ENCODE measurements at regions not wholly inside any gene's neighbourhood (a gene's known extent, or its start where the extent isn't known, plus 50 kb on each side); places are given as distances from the start of the nearest gene placed in this dataset.

DNA sequence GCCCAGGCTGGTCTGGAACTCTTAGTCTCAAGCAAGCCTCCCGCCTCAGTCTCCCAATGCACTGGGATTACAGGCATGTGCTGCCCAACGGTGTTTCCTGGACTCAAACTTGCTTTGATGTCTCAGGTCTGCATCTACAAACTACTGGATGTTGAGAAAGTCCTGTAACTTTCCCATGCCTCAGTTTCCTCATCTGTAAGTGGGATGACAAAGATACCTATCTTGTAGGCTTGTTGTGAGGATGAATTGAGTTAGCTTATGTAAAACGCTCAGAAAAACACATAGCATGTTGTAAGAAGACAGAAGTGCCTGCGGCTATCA is 63.6 kb upstream of the NUDT4 start:
- DNase-seq = no peak

GRCh38 chr12:93315385-93315906 is 62.3 kb upstream of the NUDT4 start:
- no peak for DNase-seq

GRCh38 chr12:93315907-93316622 is 61.7 kb upstream of the NUDT4 start:
- DNase-seq = no peak

GRCh38 chr12:93316623-93316971 is 61.1 kb upstream of the NUDT4 start:
- no peak for DNase-seq

- DNase-seq = no peak
Measured at GRCh38 chr12:93317227-93317626, 60.5 kb upstream of the NUDT4 start.

DNA sequence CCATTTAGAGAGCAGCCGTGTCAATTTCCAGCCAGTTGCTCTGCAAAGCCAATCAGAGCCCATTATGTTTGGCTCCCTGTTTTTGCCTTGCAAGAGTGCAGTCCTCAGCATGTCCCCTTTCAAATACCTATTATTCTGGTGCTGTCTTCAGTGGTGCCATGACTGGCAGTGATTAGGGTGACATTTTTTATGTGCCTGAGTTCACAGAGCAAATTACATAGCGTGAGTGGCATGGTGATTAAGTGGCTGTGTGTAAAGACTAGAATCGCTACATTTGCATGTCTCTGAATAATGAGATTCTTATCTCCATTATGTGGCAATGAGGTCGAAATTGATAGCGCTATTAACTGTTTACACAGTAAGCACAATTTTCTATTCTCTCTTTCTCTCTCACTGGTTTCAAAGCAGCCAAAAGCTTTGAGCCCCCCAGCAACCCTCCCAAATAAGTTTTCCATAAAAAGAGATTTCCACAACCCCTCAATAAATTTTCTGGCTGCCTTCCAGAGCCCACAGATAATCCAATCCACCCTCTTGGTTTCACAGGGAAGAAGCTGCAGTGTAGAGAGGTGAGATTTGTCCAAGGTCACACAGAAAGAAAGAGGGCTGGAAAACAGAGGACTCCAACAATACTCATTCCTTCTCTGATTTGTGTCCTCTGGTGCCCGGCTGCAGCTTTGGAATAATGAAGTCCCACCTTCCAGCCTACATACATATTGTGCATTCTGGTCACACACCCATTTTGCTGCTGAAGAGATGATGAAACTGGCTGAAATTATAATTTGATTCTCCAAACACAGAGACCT is 58.8 kb upstream of the NUDT4 start:
- DNase-seq = no peak

- no peak for DNase-seq
Measured at GRCh38 chr12:93319523-93320050, 58.1 kb upstream of the NUDT4 start.

DNA sequence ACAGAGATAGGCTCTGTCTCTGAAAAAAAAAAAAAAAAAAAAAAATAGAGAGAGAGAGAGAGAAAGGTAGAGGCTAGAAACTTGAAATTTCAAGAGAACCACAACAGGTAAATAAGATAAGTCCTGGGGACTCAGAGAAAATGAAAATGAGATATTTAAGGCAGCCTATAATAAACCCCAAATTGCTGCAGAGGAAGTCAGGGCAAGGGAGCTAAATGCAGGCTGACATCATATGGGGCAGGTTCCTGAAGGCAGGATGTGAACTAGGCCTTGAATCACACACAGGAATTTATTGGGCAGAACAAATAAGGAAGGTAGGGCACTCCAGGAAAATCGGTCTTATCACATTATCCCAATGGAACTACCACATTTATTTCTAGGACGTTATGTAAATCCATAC is 54.9 kb upstream of the NUDT4 start:
- no peak for DNase-seq

- no peak for DNase-seq
Measured at GRCh38 chr12:93323625-93324329, 53.9 kb upstream of the NUDT4 start.

GRCh38 chr12:93325855-93326254 is 51.9 kb upstream of the NUDT4 start:
- no peak for DNase-seq

Data from activated CD4-positive, alpha-beta T cell treated with anti-CD3 and anti-CD28 coated beads, Interleukin-2, amount 50 U/mL, for 1 hour (primary cell).